ENCODE measurements at regions not wholly inside any gene's neighbourhood (a gene's known extent, or its start where the extent isn't known, plus 50 kb on each side); places are given as distances from the start of the nearest gene placed in this dataset.

DNA sequence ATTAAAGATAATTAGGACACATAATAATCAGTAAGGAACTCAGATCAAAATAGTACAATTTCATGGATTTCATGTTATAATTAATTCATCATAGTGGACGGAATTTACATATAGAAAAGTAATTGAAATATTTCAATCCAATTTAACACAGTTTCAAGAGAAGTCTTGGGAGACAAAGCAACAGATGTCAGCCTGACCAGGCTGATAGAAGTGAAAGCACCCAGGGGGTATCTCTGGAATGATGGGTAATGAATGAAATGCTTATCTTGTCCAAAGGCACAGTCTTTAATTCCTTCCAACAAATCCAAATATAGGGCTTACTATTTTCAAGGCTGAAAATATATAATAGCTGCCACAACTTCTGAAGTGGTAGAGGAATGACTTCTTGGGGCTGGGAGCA, 629.3 kb upstream of the RGMB start:
- Histone ChIP-seq H3K36me3 (no peaks in the 10 kb centered on the region), H3K27me3 (no peaks in the 10 kb centered on the region), H3K9me3 (no peaks in the 10 kb centered on the region), H3K4me3 (no peak overlapping the region), H3K4me1 (no peaks in the 10 kb centered on the region), H3K27ac (no peak overlapping the region)
- ATAC-seq (no peak), DNase-seq (no peak)
- TF ChIP-seq POLR2A (IDR thresholded peaks at IDR 0.05), result no peak
- TF ChIP-seq, protein P1, sequence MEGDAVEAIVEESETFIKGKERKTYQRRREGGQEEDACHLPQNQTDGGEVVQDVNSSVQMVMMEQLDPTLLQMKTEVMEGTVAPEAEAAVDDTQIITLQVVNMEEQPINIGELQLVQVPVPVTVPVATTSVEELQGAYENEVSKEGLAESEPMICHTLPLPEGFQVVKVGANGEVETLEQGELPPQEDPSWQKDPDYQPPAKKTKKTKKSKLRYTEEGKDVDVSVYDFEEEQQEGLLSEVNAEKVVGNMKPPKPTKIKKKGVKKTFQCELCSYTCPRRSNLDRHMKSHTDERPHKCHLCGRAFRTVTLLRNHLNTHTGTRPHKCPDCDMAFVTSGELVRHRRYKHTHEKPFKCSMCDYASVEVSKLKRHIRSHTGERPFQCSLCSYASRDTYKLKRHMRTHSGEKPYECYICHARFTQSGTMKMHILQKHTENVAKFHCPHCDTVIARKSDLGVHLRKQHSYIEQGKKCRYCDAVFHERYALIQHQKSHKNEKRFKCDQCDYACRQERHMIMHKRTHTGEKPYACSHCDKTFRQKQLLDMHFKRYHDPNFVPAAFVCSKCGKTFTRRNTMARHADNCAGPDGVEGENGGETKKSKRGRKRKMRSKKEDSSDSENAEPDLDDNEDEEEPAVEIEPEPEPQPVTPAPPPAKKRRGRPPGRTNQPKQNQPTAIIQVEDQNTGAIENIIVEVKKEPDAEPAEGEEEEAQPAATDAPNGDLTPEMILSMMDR (IDR thresholded peaks at IDR 0.05 in 4 of 5, conservative IDR thresholded peaks at IDR 0.05 in 1 of 5), result no peak
- in situ Hi-C loops (cut with MboI; ENCODE audit: low sequenced_read_pairs in 4 of 4), result no loop called here
- intact Hi-C loops (cut with DNase I; ENCODE audit: low total_unique reads), result no loop called here

DNA sequence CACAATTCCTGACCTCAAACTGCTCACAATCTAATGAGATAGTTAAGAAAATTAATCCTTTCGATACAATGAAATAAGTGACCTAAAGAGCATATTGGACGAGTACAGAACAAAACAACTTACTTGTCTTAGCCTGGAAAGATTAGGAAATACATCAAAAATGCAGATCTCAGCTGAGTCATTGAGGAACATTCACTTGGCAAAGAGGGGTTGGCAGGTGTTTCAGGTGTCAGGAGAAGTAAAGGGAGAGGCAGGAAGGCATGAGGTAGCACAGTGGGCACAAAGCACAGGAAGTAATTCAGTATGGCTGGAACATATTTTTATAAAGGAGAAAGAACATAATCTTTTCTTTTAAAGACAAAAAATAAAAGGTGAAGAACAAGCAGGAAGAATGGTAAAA, 628.8 kb upstream of the RGMB start:
- Histone ChIP-seq H3K36me3 (no peaks in the 10 kb centered on the region), H3K27me3 (no peaks in the 10 kb centered on the region), H3K9me3 (no peaks in the 10 kb centered on the region), H3K4me3 (no peak overlapping the region), H3K4me1 (no peaks in the 10 kb centered on the region), H3K27ac (no peak overlapping the region)
- in situ Hi-C loops (cut with MboI; ENCODE audit: low sequenced_read_pairs in 4 of 4), result no loop called here
- intact Hi-C loops (cut with DNase I; ENCODE audit: low total_unique reads), result no loop called here
- DNase-seq, result no peak
- TF ChIP-seq, protein P1 (IDR thresholded peaks at IDR 0.05 in 4 of 5, conservative IDR thresholded peaks at IDR 0.05 in 1 of 5), result no peak
- TF ChIP-seq POLR2A (IDR thresholded peaks at IDR 0.05), result no peak
- ATAC-seq, result no peak

DNA sequence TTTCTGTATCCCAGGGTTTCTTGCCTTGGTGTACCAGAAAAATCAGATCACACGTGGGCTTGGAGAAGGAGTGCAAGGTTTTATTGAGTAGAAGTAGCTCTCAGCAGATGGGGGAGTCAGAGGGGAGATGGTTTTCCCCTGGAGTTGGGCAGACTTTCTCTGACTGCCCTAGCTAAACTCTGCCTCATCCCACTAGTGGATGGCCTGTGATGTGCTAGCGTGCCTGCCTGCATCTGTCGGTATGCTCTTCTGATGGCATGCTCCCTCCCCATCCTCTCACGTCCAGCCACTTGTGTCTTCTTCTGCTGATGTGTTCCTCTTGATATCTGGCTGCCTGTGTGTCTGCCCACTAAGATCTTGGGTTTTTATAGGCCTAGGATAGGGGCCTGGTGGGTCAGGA, 616.1 kb upstream of the RGMB start:
- Histone ChIP-seq H3K4me1 (no peaks in the 10 kb centered on the region), H3K27ac (no peak overlapping the region), H3K4me3 (no peak overlapping the region), H3K27me3 (no peaks in the 10 kb centered on the region), H3K9me3 (no peaks in the 10 kb centered on the region), H3K36me3 (no peaks in the 10 kb centered on the region)
- no peak for TF ChIP-seq POLR2A (IDR thresholded peaks at IDR 0.05)
- TF ChIP-seq, protein P1 (IDR thresholded peaks at IDR 0.05 in 4 of 5, conservative IDR thresholded peaks at IDR 0.05 in 1 of 5), result no peak
- ATAC-seq, result no peak
- no peak for DNase-seq
- in situ Hi-C loops (cut with MboI; ENCODE audit: low sequenced_read_pairs in 4 of 4), result no loop called here
- intact Hi-C loops (cut with DNase I; ENCODE audit: low total_unique reads), result no loop called here

DNA sequence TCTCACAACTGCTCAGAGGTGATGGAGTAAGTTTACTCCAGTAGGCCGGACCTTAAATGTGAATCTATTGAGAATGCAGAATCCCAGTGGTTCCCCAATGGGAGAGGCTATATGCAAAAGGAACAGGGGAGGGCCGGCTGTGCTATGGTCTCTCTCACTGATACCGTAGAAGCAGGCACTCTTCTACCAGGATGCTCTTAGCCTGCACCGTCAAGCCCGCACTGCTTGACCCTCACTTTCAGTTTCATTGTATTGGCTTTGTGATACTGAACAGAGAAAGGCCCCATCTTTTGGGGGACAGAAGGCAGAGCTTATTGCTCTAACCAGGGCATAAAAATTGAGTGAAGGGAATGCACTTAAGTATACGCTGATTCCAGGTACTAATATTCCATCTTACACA, 615.0 kb upstream of the RGMB start:
- H3K9me3 ChIP-seq, result no peaks in the 10 kb centered on the region
- intact Hi-C loops (cut with DNase I; ENCODE audit: low total_unique reads), result no loop called here
- TF ChIP-seq, protein P1 (IDR thresholded peaks at IDR 0.05 in 4 of 5, conservative IDR thresholded peaks at IDR 0.05 in 1 of 5), result no peak
- TF ChIP-seq POLR2A (IDR thresholded peaks at IDR 0.05), result no peak
- no peaks in the 10 kb centered on the region for H3K4me1 ChIP-seq
- ATAC-seq (no peak), DNase-seq (no peak)
- H3K27ac ChIP-seq, result no peak overlapping the region
- H3K4me3 ChIP-seq, result no peak overlapping the region
- no peaks in the 10 kb centered on the region for H3K27me3 ChIP-seq
- no peaks in the 10 kb centered on the region for H3K36me3 ChIP-seq
- in situ Hi-C loops (cut with MboI; ENCODE audit: low sequenced_read_pairs in 4 of 4), result no loop called here

DNA sequence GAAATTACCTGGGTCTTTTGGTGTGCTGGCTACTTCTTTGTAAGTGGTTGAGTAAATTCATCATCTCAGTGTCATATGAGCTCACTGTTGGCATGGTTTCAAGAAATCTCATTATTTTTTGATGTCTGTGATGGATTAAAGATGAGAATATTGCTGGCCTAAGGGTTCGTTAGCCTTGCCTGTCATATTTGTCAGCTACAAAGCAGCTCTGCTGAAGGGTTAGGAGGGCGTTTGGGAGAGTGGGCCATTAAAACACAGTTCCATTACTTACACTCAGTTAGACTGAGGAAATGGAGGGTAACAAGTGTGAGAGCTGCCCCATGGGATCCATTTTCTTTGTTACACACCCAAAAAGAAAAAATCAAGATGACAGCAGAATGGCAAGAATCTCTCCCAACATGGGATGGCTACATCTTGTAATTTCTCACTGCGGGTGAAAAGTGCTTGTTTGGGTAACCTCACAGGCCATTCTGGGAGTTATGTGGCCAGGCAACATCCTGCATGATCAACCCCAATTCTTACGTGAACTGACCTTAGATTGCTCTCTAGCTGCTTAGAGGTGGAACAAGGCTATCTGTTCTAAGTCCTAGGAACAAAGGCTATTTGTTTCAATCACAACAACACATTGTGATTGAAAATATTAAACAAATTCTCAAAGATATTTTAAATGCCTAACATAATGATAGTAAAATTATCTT, 609.5 kb upstream of the RGMB start:
- ATAC-seq (no peak), DNase-seq (no peak)
- H3K4me3 ChIP-seq, result no peak overlapping the region
- intact Hi-C loops (cut with DNase I; ENCODE audit: low total_unique reads) (no loop called here), in situ Hi-C loops (cut with MboI; ENCODE audit: low sequenced_read_pairs in 4 of 4) (no loop called here)
- no peaks in the 10 kb centered on the region for H3K4me1 ChIP-seq
- TF ChIP-seq POLR2A (IDR thresholded peaks at IDR 0.05), result no peak
- TF ChIP-seq, protein P1 (IDR thresholded peaks at IDR 0.05 in 4 of 5, conservative IDR thresholded peaks at IDR 0.05 in 1 of 5), result no peak
- no peaks in the 10 kb centered on the region for H3K27me3 ChIP-seq
- no peaks in the 10 kb centered on the region for H3K9me3 ChIP-seq
- no peaks in the 10 kb centered on the region for H3K36me3 ChIP-seq
- H3K27ac ChIP-seq, result no peak overlapping the region

Data from gastrocnemius medialis (tissue), 4 donors.